ENCODE measurements at regions not wholly inside any gene's neighbourhood (a gene's known extent, or its start where the extent isn't known, plus 50 kb on each side); places are given as distances from the start of the nearest gene placed in this dataset.

GRCh38 chr7:115802415-115802814 is 228.1 kb downstream of the TFEC start:
- no peak for TF ChIP-seq EZH2phosphoT487 (IDR thresholded peaks at IDR 0.05; ENCODE audit: borderline replicate concordance, low read length)
- TF ChIP-seq CTCF (IDR thresholded peaks at IDR 0.05; ENCODE audit: low read depth, low read length, poor library complexity, severe bottlenecking) = no peak
